ENCODE measurements at regions not wholly inside any gene's neighbourhood (a gene's known extent, or its start where the extent isn't known, plus 50 kb on each side); places are given as distances from the start of the nearest gene placed in this dataset.

DNA sequence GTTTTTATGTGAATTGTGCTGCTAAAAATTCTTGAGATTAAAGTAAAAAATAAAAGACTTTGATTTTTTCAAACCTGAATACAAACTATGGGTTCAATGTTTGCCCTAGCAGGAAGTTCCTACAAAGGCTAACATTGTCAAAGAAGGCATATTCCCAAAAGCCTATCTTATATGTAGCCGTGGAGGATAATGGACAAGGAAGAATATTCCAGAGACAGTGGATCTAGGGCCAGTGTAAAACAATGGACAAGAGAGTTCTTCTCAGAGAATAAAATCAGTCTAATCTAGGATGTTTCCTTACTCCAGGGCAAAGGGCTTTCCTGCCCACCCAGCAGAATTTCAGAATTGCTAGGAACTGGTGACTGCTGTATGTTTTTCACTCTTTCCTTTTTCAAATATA is 359.2 kb upstream of the ATP2B1 start:
- Histone ChIP-seq H3K9ac (no peak overlapping the region), H3K4me2 (no peak overlapping the region), H4K20me1 (no peaks in the 10 kb centered on the region), H3K4me1 (peaks cover 10 to 24% (median 20%) of the 10 kb centered on the region in 10 experiments; a peak in 19 of 20 replicates), H3K9me3 (replicated peaks in 1 of 11) (peaks cover 0 to 38% (median 24%) of the 10 kb centered on the region in 11 experiments; a peak in 19 of 22 replicates), H3K4me3 (no peak overlapping the region), H3K27ac (no peak overlapping the region), H3K36me3 (no peaks in the 10 kb centered on the region), H3K27me3 (no peaks in the 10 kb centered on the region)
- TF ChIP-seq Cebpa-rat (IDR thresholded peaks at IDR 0.05), result no peak

DNA sequence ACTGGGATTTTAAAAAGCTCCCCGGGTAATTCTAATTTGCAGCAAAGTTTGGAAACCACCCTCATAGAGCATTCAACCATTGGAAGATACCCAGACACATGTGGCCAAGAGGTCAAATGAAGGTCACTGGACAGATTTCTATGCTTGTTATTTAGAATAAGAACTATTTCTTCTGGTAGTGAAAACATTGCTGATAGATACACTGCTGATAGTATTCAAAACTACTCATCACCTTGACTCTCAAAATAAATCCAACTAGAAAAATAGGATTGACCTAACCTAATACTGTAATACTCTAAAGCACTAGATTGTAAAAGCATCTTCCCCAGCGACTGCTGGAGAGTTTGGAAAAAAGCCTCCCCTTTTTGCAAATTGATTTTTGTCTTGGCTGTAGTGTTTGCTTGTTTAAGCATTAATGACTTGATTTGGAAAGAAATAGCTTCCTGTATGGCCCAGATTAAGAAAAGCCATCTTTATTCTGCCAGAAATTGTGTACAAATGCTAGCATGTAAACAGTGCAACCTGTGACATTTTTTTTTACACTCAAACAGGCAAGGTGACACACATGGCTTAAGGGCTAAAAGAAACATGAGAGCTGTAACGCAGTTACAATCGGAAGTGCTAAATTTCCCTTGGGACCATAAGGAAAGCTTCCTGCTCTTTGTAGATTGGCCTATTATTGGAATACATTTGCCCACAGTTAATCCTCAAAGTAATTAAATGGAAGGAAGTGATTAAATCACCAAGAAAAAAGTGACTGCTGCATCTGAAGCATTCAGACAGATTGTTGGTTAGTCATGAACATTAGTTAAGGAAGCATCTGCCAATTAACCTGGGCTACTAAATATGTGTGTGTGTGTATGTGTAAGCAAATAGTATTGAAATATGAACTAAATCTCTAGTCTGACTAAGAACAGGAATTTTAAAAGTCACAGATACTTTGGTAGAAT is 356.5 kb upstream of the ATP2B1 start:
- Histone ChIP-seq H3K4me1 (peaks cover 10 to 24% (median 20%) of the 10 kb centered on the region in 10 experiments; a peak in 19 of 20 replicates), H4K20me1 (no peaks in the 10 kb centered on the region), H3K9me3 (replicated peaks in 1 of 11) (peaks cover 0 to 23% (median 12%) of the 10 kb centered on the region in 11 experiments; a peak in 13 of 22 replicates), H3K27ac (peak overlapping the region in 1 of 11 experiments; percentile 60; a peak in 2 of 22 replicates), H3K27me3 (no peaks in the 10 kb centered on the region), H3K4me2 (peak overlapping the region in 10 of 11 experiments; percentile 4 to 69 (median 55); a peak in 18 of 22 replicates), H3K9ac (no peak overlapping the region), H3K36me3 (no peaks in the 10 kb centered on the region), H3K4me3 (no peak overlapping the region)
- TF ChIP-seq Cebpa-rat (IDR thresholded peaks at IDR 0.05), result no peak

DNA sequence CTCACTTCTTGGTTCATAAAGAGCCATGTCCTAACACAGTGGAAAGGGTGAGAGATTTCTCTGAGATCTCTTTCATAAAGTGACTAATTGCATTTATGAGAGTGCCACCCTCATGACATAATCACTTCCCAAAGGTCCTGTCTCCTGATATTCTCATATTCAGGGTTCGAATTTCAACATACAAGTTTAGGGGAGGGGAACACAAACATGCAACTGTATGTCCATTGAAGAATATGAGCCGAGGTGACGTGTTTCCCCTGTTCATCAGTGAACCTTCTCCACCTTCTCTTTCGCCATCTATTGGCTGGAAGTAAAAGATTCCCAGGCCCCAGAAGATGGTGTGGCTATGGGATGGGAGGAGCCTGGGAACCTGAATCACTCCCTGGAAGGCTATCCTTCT is 354.2 kb upstream of the ATP2B1 start:
- no peak overlapping the region for H3K27ac ChIP-seq
- TF ChIP-seq Cebpa-rat (IDR thresholded peaks at IDR 0.05), result no peak
- H3K4me2 ChIP-seq, result no peak overlapping the region
- no peak overlapping the region for H3K9ac ChIP-seq
- peaks cover 0 to under 1% (median 0%) of the 10 kb centered on the region in 11 experiments; a peak in 1 of 22 replicates for H3K9me3 ChIP-seq (replicated peaks in 1 of 11)
- peaks cover 10 to 24% (median 20%) of the 10 kb centered on the region in 10 experiments; a peak in 19 of 20 replicates for H3K4me1 ChIP-seq
- H3K36me3 ChIP-seq, result no peaks in the 10 kb centered on the region
- H3K27me3 ChIP-seq, result no peaks in the 10 kb centered on the region
- H3K4me3 ChIP-seq, result no peak overlapping the region
- no peaks in the 10 kb centered on the region for H4K20me1 ChIP-seq

DNA sequence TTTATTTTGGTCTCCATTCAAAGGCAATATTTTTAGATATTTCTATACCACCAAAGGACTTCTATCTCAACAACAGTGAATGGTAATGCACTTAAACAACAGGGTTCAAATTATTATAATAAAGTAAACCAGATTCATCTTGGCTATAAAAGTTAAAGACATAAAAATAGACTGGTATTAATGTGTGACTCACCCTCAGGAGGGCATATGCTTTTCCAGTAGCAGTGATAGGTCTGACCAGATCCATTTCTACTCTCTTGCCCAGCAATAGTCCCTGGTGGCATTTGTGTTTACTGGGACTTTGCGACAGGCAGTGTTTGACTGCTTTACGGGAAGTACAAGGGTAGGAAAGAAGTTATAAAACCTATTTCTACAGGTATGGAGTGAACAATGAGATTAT is 353.2 kb upstream of the ATP2B1 start:
- H3K9ac ChIP-seq, result no peak overlapping the region
- no peak for TF ChIP-seq Cebpa-rat (IDR thresholded peaks at IDR 0.05)
- H4K20me1 ChIP-seq, result no peaks in the 10 kb centered on the region

DNA sequence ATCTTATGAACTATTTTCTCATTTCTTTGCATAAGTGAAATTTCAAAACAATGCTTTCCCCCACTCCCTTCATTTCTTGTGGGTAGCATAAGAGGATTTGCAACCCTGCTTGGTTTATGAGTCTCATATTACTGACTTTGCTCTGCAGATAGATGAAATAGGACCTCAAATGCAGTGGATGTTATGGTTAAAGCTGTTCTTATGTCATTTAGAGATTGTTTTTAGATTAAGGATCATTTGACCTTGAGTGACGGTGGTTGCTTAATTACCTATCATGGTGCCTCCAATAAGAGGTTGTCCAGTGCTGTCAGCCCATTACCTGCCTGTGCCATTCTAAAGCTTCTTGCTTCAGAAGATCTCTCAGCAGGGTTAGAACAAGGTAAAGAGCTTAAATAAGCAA is 351.4 kb upstream of the ATP2B1 start:
- Histone ChIP-seq H3K27ac (no peak overlapping the region), H3K4me2 (no peak overlapping the region), H3K36me3 (no peaks in the 10 kb centered on the region), H3K9me3 (replicated peaks in 1 of 11) (no peaks in the 10 kb centered on the region), H3K4me3 (no peak overlapping the region), H3K9ac (no peak overlapping the region), H3K27me3 (no peaks in the 10 kb centered on the region), H4K20me1 (no peaks in the 10 kb centered on the region), H3K4me1 (peaks cover 1 to 7% (median 5%) of the 10 kb centered on the region in 10 experiments; a peak in 17 of 20 replicates)
- TF ChIP-seq Cebpa-rat (IDR thresholded peaks at IDR 0.05), result no peak

More for the DNA sequence above, 353.2 kb upstream of the ATP2B1 start:
- no peaks in the 10 kb centered on the region for H3K36me3 ChIP-seq
- H3K4me1 ChIP-seq, result peaks cover 10 to 24% (median 20%) of the 10 kb centered on the region in 10 experiments; a peak in 19 of 20 replicates
- H3K4me3 ChIP-seq, result no peak overlapping the region
- no peak overlapping the region for H3K4me2 ChIP-seq
- H3K27me3 ChIP-seq, result no peaks in the 10 kb centered on the region
- no peaks in the 10 kb centered on the region for H3K9me3 ChIP-seq (replicated peaks in 1 of 11)
- no peak overlapping the region for H3K27ac ChIP-seq

DNA sequence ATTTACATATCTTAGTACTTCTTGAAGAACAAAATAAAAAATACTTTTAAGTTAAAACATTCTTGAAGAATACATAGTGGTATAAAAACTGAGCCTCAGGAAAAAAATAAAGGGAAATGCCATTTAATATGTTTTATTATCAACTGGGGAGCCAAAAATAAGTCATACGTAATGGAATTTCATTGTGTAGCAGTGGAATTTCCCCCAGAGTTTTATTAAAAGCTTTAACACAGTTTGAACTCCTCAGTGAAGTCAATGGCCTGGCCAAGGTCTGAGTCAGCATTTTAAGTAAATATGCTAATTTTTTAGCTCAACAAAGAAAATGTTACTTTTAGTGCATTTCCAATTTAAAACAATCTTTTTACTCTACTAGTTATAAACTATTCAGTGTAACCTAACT is 350.1 kb upstream of the ATP2B1 start:
- H4K20me1 ChIP-seq, result no peaks in the 10 kb centered on the region
- H3K36me3 ChIP-seq, result no peaks in the 10 kb centered on the region
- H3K27ac ChIP-seq, result no peak overlapping the region
- H3K4me2 ChIP-seq, result no peak overlapping the region
- TF ChIP-seq Cebpa-rat (IDR thresholded peaks at IDR 0.05), result no peak
- no peak overlapping the region for H3K4me3 ChIP-seq
- H3K4me1 ChIP-seq, result no peaks in the 10 kb centered on the region
- H3K9me3 ChIP-seq (replicated peaks in 1 of 11), result no peaks in the 10 kb centered on the region
- no peak overlapping the region for H3K9ac ChIP-seq
- H3K27me3 ChIP-seq, result no peaks in the 10 kb centered on the region

DNA sequence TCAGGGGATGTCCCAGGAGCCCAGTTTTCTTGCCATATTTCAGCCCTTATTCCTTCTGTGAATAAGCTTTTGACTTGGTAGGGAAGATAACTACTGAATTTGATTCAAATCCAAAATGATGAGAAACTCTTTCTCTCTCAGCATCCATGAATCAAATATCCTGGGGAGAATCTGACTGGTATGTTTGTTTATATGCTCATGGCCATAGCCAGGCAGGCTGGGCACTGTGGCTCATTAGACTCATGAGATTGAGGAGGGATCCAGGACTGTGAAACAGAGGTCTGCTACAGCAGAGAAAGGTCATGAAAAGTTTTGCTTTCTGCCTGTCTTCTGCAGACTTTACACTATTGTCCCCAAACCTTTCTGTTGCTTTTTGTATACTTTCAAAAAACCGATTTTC is 346.4 kb upstream of the ATP2B1 start:
- Histone ChIP-seq H3K9ac (no peak overlapping the region), H3K27ac (no peak overlapping the region), H3K4me2 (no peak overlapping the region), H3K36me3 (no peaks in the 10 kb centered on the region), H3K9me3 (replicated peaks in 1 of 11) (no peaks in the 10 kb centered on the region), H3K4me1 (no peaks in the 10 kb centered on the region), H4K20me1 (no peaks in the 10 kb centered on the region), H3K27me3 (no peaks in the 10 kb centered on the region), H3K4me3 (no peak overlapping the region)
- no peak for TF ChIP-seq Cebpa-rat (IDR thresholded peaks at IDR 0.05)

DNA sequence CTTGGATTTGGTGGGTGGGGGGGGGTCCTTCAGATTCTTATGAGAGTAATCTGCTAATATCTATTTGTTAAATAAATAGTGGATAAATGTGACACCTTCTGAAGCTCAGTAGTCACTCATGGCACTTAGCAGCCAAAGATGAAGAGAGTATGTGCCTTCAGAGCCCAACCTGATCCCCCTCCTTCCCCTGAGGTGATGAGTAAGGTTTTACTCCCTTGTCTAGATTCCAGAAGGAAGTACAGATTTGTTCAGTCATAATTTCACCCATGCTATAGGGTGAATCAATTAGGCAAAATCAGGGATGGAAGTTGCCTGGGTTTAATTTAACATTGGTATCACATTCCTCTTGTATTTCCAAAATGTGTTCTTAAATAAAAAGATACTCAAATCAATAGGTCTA is 340.3 kb upstream of the ATP2B1 start:
- Histone ChIP-seq H3K9ac (no peak overlapping the region), H3K4me1 (no peaks in the 10 kb centered on the region)
- no peak for TF ChIP-seq Cebpa-rat (IDR thresholded peaks at IDR 0.05)

DNA sequence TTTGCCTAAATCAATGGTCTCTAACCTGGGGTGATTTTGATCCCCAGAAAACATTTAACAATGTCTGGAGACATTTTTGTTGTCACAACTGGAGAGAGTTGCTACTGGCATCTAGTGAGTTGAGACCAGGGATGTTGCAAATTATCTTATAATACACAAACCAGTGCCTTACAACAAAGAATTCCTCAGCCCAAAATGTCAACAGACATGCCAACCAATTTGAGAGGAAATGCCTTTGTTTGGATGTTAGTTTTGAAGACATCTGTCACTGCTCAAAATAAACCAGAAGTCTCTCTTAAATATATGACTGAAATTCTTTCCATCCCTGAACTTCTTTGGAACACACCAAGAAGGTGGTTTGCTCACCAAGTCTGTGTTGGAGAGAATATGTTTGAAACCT is 336.9 kb upstream of the ATP2B1 start:
- no peak overlapping the region for H3K4me3 ChIP-seq
- H3K9ac ChIP-seq, result no peak overlapping the region
- TF ChIP-seq Cebpa-rat (IDR thresholded peaks at IDR 0.05), result no peak
- H3K4me1 ChIP-seq, result peaks cover 0 to 8% (median 0%) of the 10 kb centered on the region in 10 experiments; a peak in 2 of 20 replicates
- H3K36me3 ChIP-seq, result no peaks in the 10 kb centered on the region
- no peaks in the 10 kb centered on the region for H4K20me1 ChIP-seq
- H3K27me3 ChIP-seq, result no peaks in the 10 kb centered on the region
- H3K4me2 ChIP-seq, result no peak overlapping the region
- no peak overlapping the region for H3K27ac ChIP-seq
- H3K9me3 ChIP-seq (replicated peaks in 1 of 11), result peaks cover 0 to 5% (median 0%) of the 10 kb centered on the region in 11 experiments; a peak in 2 of 22 replicates

More for the DNA sequence above, 340.3 kb upstream of the ATP2B1 start:
- Histone ChIP-seq H3K27me3 (no peaks in the 10 kb centered on the region), H3K4me2 (no peak overlapping the region), H3K9me3 (replicated peaks in 1 of 11) (peaks cover 0 to 5% (median 0%) of the 10 kb centered on the region in 11 experiments; a peak in 2 of 22 replicates), H3K36me3 (no peaks in the 10 kb centered on the region), H3K27ac (no peak overlapping the region), H3K4me3 (no peak overlapping the region), H4K20me1 (no peaks in the 10 kb centered on the region)

All from BLaER1 treated with 17β-estradiol and CSF1 and Interleukin-3, amounts not matched to agents 10 nM and 100 nM (cell line).